Ishikawa (cell line): ENCODE measurements at regions not wholly inside any gene's neighbourhood (a gene's known extent, or its start where the extent isn't known, plus 50 kb on each side); places are given as distances from the start of the nearest gene placed in this dataset.

ENCODE experiments used
- CEBPB ChIP-seq: IDR thresholded peaks from 2 replicates; pipeline ENCODE4 v1.6.1; 2012
- CREB1 ChIP-seq: IDR thresholded peaks from 2 replicates; pipeline ENCODE4 v1.6.1; 2012; ENCODE audit warnings: low read depth
- EGR1 ChIP-seq: IDR thresholded peaks from 2 replicates; pipeline ENCODE4 v1.6.1; 2012
- EP300 ChIP-seq: IDR thresholded peaks from 2 replicates; pipeline ENCODE4 v1.6.1; 2012; ENCODE audit warnings: borderline replicate concordance
- FOXM1 ChIP-seq: IDR thresholded peaks from 2 replicates; pipeline ENCODE4 v1.6.1; 2012; ENCODE audit warnings: low read depth, borderline replicate concordance
- NFIC ChIP-seq: IDR thresholded peaks from 2 replicates; pipeline ENCODE4 v1.6.1; 2012
- RAD21 ChIP-seq: IDR thresholded peaks from 2 replicates; pipeline ENCODE4 v1.6.1; 2012; ENCODE audit warnings: low read depth
- REST ChIP-seq: IDR thresholded peaks from 2 replicates; pipeline ENCODE4 v1.6.1; 2012; ENCODE audit warnings: low read depth, mild to moderate bottlenecking
- TAF1 ChIP-seq: IDR thresholded peaks from 2 replicates; pipeline ENCODE4 v1.6.1; 2012; ENCODE audit warnings: low read depth, mild to moderate bottlenecking
- TCF12 ChIP-seq: IDR thresholded peaks from 2 replicates; pipeline ENCODE4 v1.6.1; 2012; ENCODE audit warnings: low read depth
- TEAD4 ChIP-seq: IDR thresholded peaks from 2 replicates; pipeline ENCODE4 v1.6.1; 2012
- YY1 ChIP-seq: IDR thresholded peaks from 2 replicates; pipeline ENCODE4 v1.6.1; 2012; ENCODE audit warnings: low read depth
- ZBTB7A ChIP-seq: IDR thresholded peaks from 2 replicates; pipeline ENCODE4 v1.6.1; 2012; ENCODE audit warnings: low read depth
- TF ChIP-seq, protein P1 (sequence below): IDR thresholded peaks from 2 replicates; pipeline ENCODE4 v1.6.1; 2012
- TF ChIP-seq, protein P2 (sequence below): IDR thresholded peaks from 2 replicates; pipeline ENCODE4 v1.6.1; 2012

DNA sequence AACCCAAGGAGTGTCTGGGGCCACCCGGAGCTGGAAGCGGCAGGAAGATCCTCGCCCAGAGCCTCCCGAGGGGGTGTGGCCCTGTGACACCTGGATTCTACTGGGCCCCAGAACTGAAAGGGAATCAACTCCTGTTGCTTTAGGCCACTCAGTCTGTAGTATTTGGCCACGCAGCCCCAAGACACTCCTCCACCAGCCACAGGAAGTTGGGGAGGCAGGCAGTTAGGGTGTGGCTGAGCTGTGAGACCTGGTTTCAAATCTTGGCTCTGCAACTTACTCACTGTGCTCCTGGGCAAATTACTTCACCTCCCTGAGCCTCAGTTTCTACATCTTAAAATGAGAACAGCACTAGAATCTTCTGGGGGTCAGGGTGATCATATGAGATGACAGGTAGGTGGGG, 119.8 kb upstream of the PPP1R26 start:
- TF ChIP-seq, protein P1, sequence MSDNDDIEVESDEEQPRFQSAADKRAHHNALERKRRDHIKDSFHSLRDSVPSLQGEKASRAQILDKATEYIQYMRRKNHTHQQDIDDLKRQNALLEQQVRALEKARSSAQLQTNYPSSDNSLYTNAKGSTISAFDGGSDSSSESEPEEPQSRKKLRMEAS = no peak
- TF ChIP-seq, protein P2, sequence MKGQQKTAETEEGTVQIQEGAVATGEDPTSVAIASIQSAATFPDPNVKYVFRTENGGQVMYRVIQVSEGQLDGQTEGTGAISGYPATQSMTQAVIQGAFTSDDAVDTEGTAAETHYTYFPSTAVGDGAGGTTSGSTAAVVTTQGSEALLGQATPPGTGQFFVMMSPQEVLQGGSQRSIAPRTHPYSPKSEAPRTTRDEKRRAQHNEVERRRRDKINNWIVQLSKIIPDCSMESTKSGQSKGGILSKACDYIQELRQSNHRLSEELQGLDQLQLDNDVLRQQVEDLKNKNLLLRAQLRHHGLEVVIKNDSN = no peak
- TF ChIP-seq ZBTB7A (no peak), CREB1 (no peak), NFIC (no peak), FOXM1 (no peak), REST (no peak), RAD21 (no peak), TAF1 (no peak), CEBPB (no peak)

GRCh38 chr9:135360617-135361016, 119.0 kb upstream of the PPP1R26 start:
- TF ChIP-seq, protein P1 = no peak
- TF ChIP-seq ZBTB7A (no peak), TAF1 (no peak), EP300 (no peak)

DNA sequence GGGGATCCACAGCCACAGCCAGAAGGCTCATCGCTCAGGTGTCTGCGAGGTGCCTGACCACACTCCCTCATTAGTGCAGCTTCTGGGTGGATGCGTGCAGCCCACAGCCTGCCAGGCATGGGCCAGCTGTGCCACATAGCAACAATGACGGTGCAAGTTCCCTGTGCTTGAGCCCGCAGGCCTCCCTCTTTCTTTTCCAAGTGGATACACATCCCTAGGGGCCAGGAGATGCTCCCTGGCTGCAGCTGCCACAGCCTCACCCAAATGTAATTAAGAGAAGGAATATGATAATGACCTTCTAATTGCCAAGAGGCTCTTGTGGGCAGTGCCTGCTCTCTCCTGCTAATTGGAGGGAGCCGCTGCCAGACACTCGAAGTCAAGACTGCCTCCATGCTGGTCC, 116.0 kb upstream of the PPP1R26 start:
- TF ChIP-seq CEBPB = no peak
- no peak for TF ChIP-seq YY1
- TF ChIP-seq TAF1 = no peak
- TF ChIP-seq, protein P2 = no peak
- TF ChIP-seq, protein P1 = no peak

DNA sequence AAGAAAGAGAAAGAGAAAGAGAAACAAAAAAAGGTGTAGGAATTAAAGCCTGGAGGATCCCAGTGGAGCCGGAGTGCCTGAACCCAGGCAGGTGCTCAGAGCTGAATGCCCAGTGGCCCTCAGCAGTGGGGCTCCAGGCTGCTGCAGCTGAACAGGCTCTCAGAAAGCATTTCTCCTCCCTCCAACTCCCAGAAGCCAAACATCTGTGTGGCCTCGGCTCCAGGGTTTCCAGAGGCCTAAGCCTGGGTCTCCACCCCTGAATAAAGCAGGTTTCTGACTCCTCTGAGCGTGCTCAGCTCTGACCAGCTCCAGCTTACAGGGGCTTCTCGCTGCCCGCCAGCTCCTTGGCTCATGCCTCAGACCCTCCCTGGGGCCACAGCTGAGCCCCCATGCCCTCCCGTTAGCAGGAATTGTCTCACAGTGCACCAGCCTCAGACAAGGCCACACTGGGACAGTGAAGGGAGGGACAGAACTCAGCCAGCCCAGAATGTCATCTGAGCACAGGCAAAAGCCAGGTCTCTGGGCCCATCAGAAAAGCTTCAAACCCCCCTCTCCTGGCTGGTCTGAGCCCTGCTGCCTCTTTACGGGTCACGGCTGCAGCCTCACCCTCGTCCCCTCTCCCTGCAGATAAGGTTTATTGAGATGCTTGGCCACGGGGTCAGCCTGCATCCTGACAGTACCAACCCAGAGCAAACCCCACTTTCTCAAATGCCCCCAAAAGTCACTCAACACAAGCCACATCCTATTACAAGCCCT, 114.4 kb upstream of the PPP1R26 start:
- TF ChIP-seq TCF12 (no peak), CREB1 (no peak), EGR1 (no peak), ZBTB7A (no peak), NFIC (no peak), REST (no peak), TEAD4 (no peak), FOXM1 (no peak), CEBPB (no peak), YY1 (no peak)
- TF ChIP-seq, protein P1 = no peak

- TF ChIP-seq, protein P2 = no peak
- no peak for TF ChIP-seq YY1
- TF ChIP-seq TAF1 = no peak
- no peak for TF ChIP-seq ZBTB7A
- no peak for TF ChIP-seq TEAD4
- TF ChIP-seq FOXM1 = no peak
- TF ChIP-seq EP300 = no peak
- no peak for TF ChIP-seq NFIC
- TF ChIP-seq REST = no peak
- TF ChIP-seq, protein P1 = no peak
- no peak for TF ChIP-seq RAD21
- TF ChIP-seq EGR1 = no peak
- no peak for TF ChIP-seq CREB1
- no peak for TF ChIP-seq TCF12
- TF ChIP-seq CEBPB = no peak
Measured at GRCh38 chr9:135366104-135366503, 113.5 kb upstream of the PPP1R26 start.
